HepG2 (cell line): ENCODE measurements at regions not wholly inside any gene's neighbourhood (a gene's known extent, or its start where the extent isn't known, plus 50 kb on each side); places are given as distances from the start of the nearest gene placed in this dataset.

Experiments used
- CREB1 ChIP-seq, 2 experiments: fragments of 450-650 bp in 1 of 2; IDR thresholded peaks; 2 replicates each; pipeline ENCODE4 v1.6.1; 2016 to 2017; ENCODE audit warnings: control low read depth in 1 of 2, mild to moderate bottlenecking in 1 of 2, missing compliant biosample characterization in 1 of 2, missing genetic modification characterization in 1 of 2
- EED ChIP-seq: sonication (generic); formaldehyde crosslinking; IDR thresholded peaks from 2 replicates; pipeline ENCODE4 v1.5.0; 2020; ENCODE audit warnings: mild to moderate bottlenecking, missing genetic modification reagents
- ETV5 ChIP-seq: IDR thresholded peaks from 2 replicates; pipeline ENCODE4 v1.6.1; 2018; ENCODE audit warnings: missing biosample characterization, missing genetic modification reagents, inconsistent platforms, borderline replicate concordance
- GLMP ChIP-seq: sonication (generic); formaldehyde crosslinking; IDR thresholded peaks from 2 replicates; pipeline ENCODE4 v1.9.0; 2021; ENCODE audit warnings: missing genetic modification reagents, mild to moderate bottlenecking, borderline replicate concordance
- HNF1A ChIP-seq, 2 experiments: sonication (generic) in 1 of 2; formaldehyde crosslinking in 1 of 2; IDR thresholded peaks; 2 replicates each; pipeline versions ENCODE4 v1.4.0 to v1.6.1; 2016 to 2020; ENCODE audit warnings: borderline replicate concordance in 1 of 2, low read depth in 1 of 2, mild to moderate bottlenecking in 1 of 2, missing genetic modification reagents in 1 of 2
- HOXA7 ChIP-seq: sonication (generic); formaldehyde crosslinking; IDR thresholded peaks from 2 replicates; pipeline ENCODE4 v1.8.1; 2022; ENCODE audit warnings: mild to moderate bottlenecking, missing genetic modification reagents, moderate library complexity
- KLF11 ChIP-seq: IDR thresholded peaks from 2 replicates; pipeline ENCODE4 v1.6.1; 2016; ENCODE audit warnings: missing compliant biosample characterization
- NCOA1 ChIP-seq: sonication (generic); formaldehyde crosslinking; IDR thresholded peaks from 2 replicates; pipeline ENCODE4 v1.9.0; 2021; ENCODE audit warnings: missing genetic modification reagents
- NFE2L1 ChIP-seq: sonication (generic); formaldehyde crosslinking; IDR thresholded peaks from 2 replicates; pipeline ENCODE4 v1.4.0; 2020; ENCODE audit warnings: missing genetic modification reagents, mild to moderate bottlenecking, borderline replicate concordance
- RFX1 ChIP-seq: fragments of 450-650 bp; IDR thresholded peaks from 2 replicates; pipeline ENCODE4 v1.6.1; 2017
- STAT6 ChIP-seq: sonication (generic); formaldehyde crosslinking; IDR thresholded peaks from 2 replicates; pipeline ENCODE4 v1.4.0; 2020; ENCODE audit warnings: missing genetic modification reagents, mild to moderate bottlenecking, borderline replicate concordance
- SYNCRIP ChIP-seq: fragments of 200-400 bp; formaldehyde crosslinking; IDR thresholded peaks from 2 replicates; pipeline ENCODE4 v1.6.1; 2018; ENCODE audit warnings: mild to moderate bottlenecking, low read depth, low read length; ENCODE audit not compliant: insufficient read depth
- TBP ChIP-seq: sonication (generic); formaldehyde crosslinking; IDR thresholded peaks from 2 replicates; pipeline ENCODE4 v1.5.0; 2020; ENCODE audit warnings: missing genetic modification reagents
- WIZ ChIP-seq: sonication (generic); formaldehyde crosslinking; IDR thresholded peaks from 2 replicates; pipeline ENCODE4 v1.5.1; 2020; ENCODE audit warnings: mild to moderate bottlenecking, missing genetic modification reagents
- ZNF264 ChIP-seq: sonication (generic); formaldehyde crosslinking; IDR thresholded peaks from 2 replicates; pipeline ENCODE4 v1.4.0; 2020; ENCODE audit warnings: missing genetic modification reagents
- ZNF33B ChIP-seq: sonication (generic); formaldehyde crosslinking; IDR thresholded peaks from 2 replicates; pipeline ENCODE4 v1.5.1; 2020; ENCODE audit warnings: mild to moderate bottlenecking, missing genetic modification reagents
- ZNF549 ChIP-seq: sonication (generic); formaldehyde crosslinking; IDR thresholded peaks from 2 replicates; pipeline ENCODE4 v1.5.0; 2020; ENCODE audit warnings: missing genetic modification reagents
- ZNF598 ChIP-seq: sonication (generic); formaldehyde crosslinking; IDR thresholded peaks from 2 replicates; pipeline ENCODE4 v1.5.1; 2020; ENCODE audit warnings: mild to moderate bottlenecking, missing genetic modification reagents, borderline replicate concordance
- ZNF737 ChIP-seq: sonication (generic); formaldehyde crosslinking; IDR thresholded peaks from 2 replicates; pipeline ENCODE4 v1.5.0; 2020; ENCODE audit warnings: missing genetic modification reagents, mild to moderate bottlenecking, borderline replicate concordance
- ZNF781 ChIP-seq: sonication (generic); formaldehyde crosslinking; IDR thresholded peaks from 2 replicates; pipeline ENCODE4 v1.5.1; 2020; ENCODE audit warnings: borderline replicate concordance, mild to moderate bottlenecking, missing genetic modification reagents; ENCODE audit errors: not compliant biosample characterization

- TF ChIP-seq HNF1A (IDR thresholded peaks at IDR 0.05; ENCODE audit: low read depth) (peak; percentile 38; the same call in 1 of the 2 replicates), HNF1A (CRISPR knock-in tag; IDR thresholded peaks at IDR 0.05; ENCODE audit: borderline replicate concordance) (peak; percentile 53; the same call in 1 of the 2 replicates), KLF11 (no peak), WIZ (CRISPR knock-in tag) (no peak), ETV5 (peak; percentile 11; the same call in 1 of the 2 replicates), EED (CRISPR knock-in tag) (no peak), GLMP (no peak), HOXA7 (CRISPR knock-in tag) (no peak), NFE2L1 (no peak), ZNF598 (0 out of 2 replicates have a peak, but pooled peaks have one; percentile 19), ZNF264 (CRISPR knock-in tag) (no peak; the same call in 1 of the 2 replicates), ZNF781 (no peak), STAT6 (CRISPR knock-in tag) (no peak), SYNCRIP (no peak), RFX1 (peak; percentile 24; the same call in 1 of the 2 replicates), TBP (CRISPR knock-in tag) (no peak), CREB1 (IDR thresholded peaks at IDR 0.05) (no peak), CREB1 (CRISPR knock-in tag; IDR thresholded peaks at IDR 0.05) (0 out of 2 replicates have a peak, but pooled peaks have one; percentile 37), ZNF549 (CRISPR knock-in tag) (no peak), NCOA1 (peak; percentile 70; the same call in 1 of the 2 replicates), ZNF737 (CRISPR knock-in tag) (no peak; the same call in 1 of the 2 replicates), ZNF33B (no peak)
These were observed 70.2 kb upstream of the ID2 start (continued) for GRCh38 chr2:8611700-8612099.
